Neural cell (in vitro differentiated cells): ENCODE measurements at regions not wholly inside any gene's neighbourhood (a gene's known extent, or its start where the extent isn't known, plus 50 kb on each side); places are given as distances from the start of the nearest gene placed in this dataset.

Experiments
- CTCF ChIP-seq: fragments of 450-650 bp; IDR thresholded peaks from 2 replicates; pipeline ENCODE4 v1.5.1; 2014; ENCODE audit warnings: antibody characterized with exemption, mild to moderate bottlenecking, moderate library complexity; ENCODE audit not compliant: poor library complexity, severe bottlenecking
- EP300 ChIP-seq: fragments of 450-650 bp; conservative IDR thresholded peaks from 2 replicates; pipeline ENCODE4 v1.6.1; 2014; ENCODE audit warnings: antibody characterized with exemption, mild to moderate bottlenecking, moderate library complexity; ENCODE audit not compliant: poor library complexity, severe bottlenecking

GRCh38 chr5:54713923-54714581 lies 196.5 kb downstream of the SNX18 start:
- TF ChIP-seq EP300 (no peak), CTCF (no peak)
